ENCODE measurements at regions not wholly inside any gene's neighbourhood (a gene's known extent, or its start where the extent isn't known, plus 50 kb on each side); places are given as distances from the start of the nearest gene placed in this dataset.

- TF ChIP-seq TCF7L2 (IDR thresholded peaks at IDR 0.05; ENCODE audit: low read depth, low read length) (no peak), REST (IDR thresholded peaks at IDR 0.05; ENCODE audit: insufficient read depth in 1 of 2, low read depth in 2 of 2, low read length in 1 of 2) (no peak), POLR2AphosphoS5 (IDR thresholded peaks at IDR 0.05; ENCODE audit: low read depth, low read length) (no peak), CTCF (IDR thresholded peaks at IDR 0.05) (no peak), SIN3A (IDR thresholded peaks at IDR 0.05; ENCODE audit: borderline replicate concordance, insufficient read depth, low read depth, low read length) (no peak)
- ChIA-PET POLR2A (no interaction called here), CTCF (no interaction called here)
- Histone ChIP-seq H3K36me3 (ENCODE audit: control insufficient read depth, insufficient read depth, low read length) (no peaks in the 10 kb centered on the region), H3K4me1 (ENCODE audit: control insufficient read depth, insufficient read depth, low read length) (no peaks in the 10 kb centered on the region), H3K27me3 (ENCODE audit: control insufficient read depth, insufficient read depth, low read length) (no peaks in the 10 kb centered on the region), H3K4me3 (ENCODE audit: low read depth in 2 of 2, low read length in 2 of 2) (no peak overlapping the region), H3K9me3 (ENCODE audit: control insufficient read depth, insufficient read depth, low read depth, low read length) (no peaks in the 10 kb centered on the region), H3K27ac (ENCODE audit: low read length) (no peak overlapping the region)
- BruUV-seq (replicated peaks) = no TSS peak
- DNase-seq (ENCODE audit: low read depth, low spot score) (no peak), ATAC-seq (no peak)
- in situ Hi-C loops (cut with HindIII; ENCODE audit: low pct_unique_long_range_greater_than_20kb, low sequenced_read_pairs) = no loop called here
- intact Hi-C loops (cut with micrococcal nuclease; ENCODE audit: unreplicated experiment) = no loop called here
Measured at GRCh38 chrX:93598076-93598475, 75.3 kb downstream of the NAP1L3 start.

- Histone ChIP-seq H3K36me3 (ENCODE audit: control insufficient read depth, insufficient read depth, low read length) (no peaks in the 10 kb centered on the region), H3K27me3 (ENCODE audit: control insufficient read depth, insufficient read depth, low read length) (no peaks in the 10 kb centered on the region), H3K4me1 (ENCODE audit: control insufficient read depth, insufficient read depth, low read length) (no peaks in the 10 kb centered on the region), H3K9me3 (ENCODE audit: control insufficient read depth, insufficient read depth, low read depth, low read length) (no peaks in the 10 kb centered on the region), H3K4me3 (ENCODE audit: low read depth in 2 of 2, low read length in 2 of 2) (no peak overlapping the region), H3K27ac (ENCODE audit: low read length) (no peak overlapping the region)
- in situ Hi-C loops (cut with HindIII; ENCODE audit: low pct_unique_long_range_greater_than_20kb, low sequenced_read_pairs) (no loop called here), intact Hi-C loops (cut with micrococcal nuclease; ENCODE audit: unreplicated experiment) (no loop called here)
- DNase-seq (ENCODE audit: low read depth, low spot score) (no peak), ATAC-seq (no peak)
- POLR2A ChIA-PET = no interaction called here
- CTCF ChIA-PET = no interaction called here
- TF ChIP-seq TCF7L2 (IDR thresholded peaks at IDR 0.05; ENCODE audit: low read depth, low read length) = no peak
- BruUV-seq (replicated peaks) = no TSS peak
Measured at GRCh38 chrX:93594780-93595179, 78.6 kb downstream of the NAP1L3 start.

GRCh38 chrX:93593966-93594365, 79.4 kb downstream of the NAP1L3 start:
- TF ChIP-seq REST (IDR thresholded peaks at IDR 0.05; ENCODE audit: insufficient read depth in 1 of 2, low read depth in 2 of 2, low read length in 1 of 2) (no peak), POLR2AphosphoS5 (IDR thresholded peaks at IDR 0.05; ENCODE audit: low read depth, low read length) (no peak), TCF7L2 (IDR thresholded peaks at IDR 0.05; ENCODE audit: low read depth, low read length) (no peak), SIN3A (IDR thresholded peaks at IDR 0.05; ENCODE audit: borderline replicate concordance, insufficient read depth, low read depth, low read length) (no peak), CTCF (IDR thresholded peaks at IDR 0.05) (no peak)

More at GRCh38 chrX:93593966-93594365, 79.4 kb downstream of the NAP1L3 start:
- Histone ChIP-seq H3K36me3 (ENCODE audit: control insufficient read depth, insufficient read depth, low read length) (no peaks in the 10 kb centered on the region), H3K27me3 (ENCODE audit: control insufficient read depth, insufficient read depth, low read length) (no peaks in the 10 kb centered on the region), H3K4me1 (ENCODE audit: control insufficient read depth, insufficient read depth, low read length) (no peaks in the 10 kb centered on the region), H3K4me3 (ENCODE audit: low read depth in 2 of 2, low read length in 2 of 2) (no peak overlapping the region), H3K9me3 (ENCODE audit: control insufficient read depth, insufficient read depth, low read depth, low read length) (no peaks in the 10 kb centered on the region), H3K27ac (ENCODE audit: low read length) (no peak overlapping the region)
- POLR2A ChIA-PET = no interaction called here
- intact Hi-C loops (cut with micrococcal nuclease; ENCODE audit: unreplicated experiment) = no loop called here
- no peak for ATAC-seq
- no TSS peak for BruUV-seq (replicated peaks)
- CTCF ChIA-PET = no interaction called here
- in situ Hi-C loops (cut with HindIII; ENCODE audit: low pct_unique_long_range_greater_than_20kb, low sequenced_read_pairs) = no loop called here
- no peak for DNase-seq (ENCODE audit: low read depth, low spot score)

Measured in Panc1 (cell line).